Fibroblast of lung (primary cell): ENCODE measurements at regions not wholly inside any gene's neighbourhood (a gene's known extent, or its start where the extent isn't known, plus 50 kb on each side); places are given as distances from the start of the nearest gene placed in this dataset.

Experiments used
- CTCF ChIP-seq, 2 donors: IDR thresholded peaks in 1 of 2; conservative IDR thresholded peaks in 1 of 2; 1 replicate in 1 of 2; 2 replicates in 1 of 2; pipeline ENCODE4 v1.5.1; 2011 to 2012; ENCODE audit warnings: low read length in 2 of 2, control low read depth in 1 of 2, inconsistent platforms in 1 of 2, low read depth in 1 of 2, mild to moderate bottlenecking in 1 of 2
- EZH2 ChIP-seq: IDR thresholded peaks from 2 replicates; pipeline ENCODE4 v1.5.1; 2012; ENCODE audit warnings: low read length, control low read depth, mild to moderate bottlenecking; ENCODE audit errors: missing control alignments

GRCh38 chr2:144161061-144161460, 358.9 kb downstream of the ZEB2 start:
- TF ChIP-seq EZH2 = no peak
- TF ChIP-seq CTCF (conservative IDR thresholded peaks at IDR 0.05 in 1 of 2, IDR thresholded peaks at IDR 0.05 in 1 of 2; ENCODE audit: low read depth in 1 of 2, low read length in 2 of 2) = no peak
